Neural cell (in vitro differentiated cells): ENCODE measurements at regions not wholly inside any gene's neighbourhood (a gene's known extent, or its start where the extent isn't known, plus 50 kb on each side); places are given as distances from the start of the nearest gene placed in this dataset.
A peak's percentile ranks its signal among the peaks of the same experiment; 100 is the strongest.
"Not testable (repeated sequence)": the region's sequence is repeated elsewhere in the genome, so short reads cannot be mapped to it uniquely, and the experiment has no call there.

Experiments used
- H2AFZ ChIP-seq: fragments of 200-600, 300-800 bp; sonication (generic), shearing (Covaris generic); 2 replicates; pipeline ENCODE4 v1.6.0; 2014; ENCODE audit warnings: low read depth, mild to moderate bottlenecking, antibody characterized with exemption, low read length, moderate library complexity
- H3F3A ChIP-seq: fragments of 200-600 bp; shearing (Covaris generic); 2 replicates; pipeline ENCODE4 v1.6.1; 2016; ENCODE audit warnings: mild to moderate bottlenecking, moderate library complexity, mixed read lengths, antibody characterized with exemption, low read length; ENCODE audit not compliant: insufficient read depth, poor library complexity, severe bottlenecking
- H3K27ac ChIP-seq: fragments of 200-600, 300-800 bp; sonication (generic), shearing (Covaris generic); 2 replicates; pipeline ENCODE4 v1.5.1; 2014; ENCODE audit warnings: mild to moderate bottlenecking, low read length, moderate library complexity
- H3K27me3 ChIP-seq: fragments of 300-800, 200-600 bp; sonication (generic), shearing (Covaris generic); 2 replicates; pipeline ENCODE4 v1.6.0; 2014; ENCODE audit warnings: mild to moderate bottlenecking, low read depth, low read length, moderate library complexity; ENCODE audit not compliant: insufficient read depth
- H3K36me3 ChIP-seq: fragments of 300-800, 200-600 bp; sonication (generic), shearing (Covaris generic); 2 replicates; pipeline ENCODE4 v1.5.1; 2014; ENCODE audit warnings: mild to moderate bottlenecking, antibody characterized with exemption, low read length, moderate library complexity; ENCODE audit not compliant: insufficient read depth
- H3K4me2 ChIP-seq: fragments of 300-800, 200-600 bp; sonication (generic), shearing (Covaris generic); 2 replicates; pipeline ENCODE4 v1.6.0; 2014; ENCODE audit warnings: mild to moderate bottlenecking, low read length
- H3K4me3 ChIP-seq: fragments of 300-800, 200-600 bp; sonication (generic), shearing (Covaris generic); 2 replicates; pipeline ENCODE4 v1.5.1; 2014; ENCODE audit warnings: mild to moderate bottlenecking, low read length, moderate library complexity
- H3K79me2 ChIP-seq: fragments of 200-600 bp; shearing (Covaris generic); replicated peaks from 2 replicates; pipeline ENCODE4 v1.6.0; 2014; ENCODE audit warnings: mild to moderate bottlenecking, low read length, moderate library complexity; ENCODE audit not compliant: insufficient read depth
- H3K9ac ChIP-seq: fragments of 300-800, 200-600 bp; sonication (generic), shearing (Covaris generic); 2 replicates; pipeline ENCODE4 v1.6.1; 2016; ENCODE audit warnings: mild to moderate bottlenecking, low read length, mixed read lengths
- H3K9me2 ChIP-seq: fragments of 200-600 bp; shearing (Covaris generic); 2 replicates; pipeline ENCODE4 v1.6.1; 2016; ENCODE audit warnings: mild to moderate bottlenecking, low read length, mixed read lengths; ENCODE audit not compliant: insufficient read depth
- H3K9me3 ChIP-seq: fragments of 200-600, 300-800 bp; sonication (generic), shearing (Covaris generic); 2 replicates; pipeline ENCODE4 v1.6.1; 2016; ENCODE audit warnings: mild to moderate bottlenecking, mixed run types, low read length, moderate library complexity, mixed read lengths
- H4K20me1 ChIP-seq: fragments of 200-600 bp; shearing (Covaris generic); 2 replicates; pipeline ENCODE4 v1.6.1; 2016; ENCODE audit warnings: mild to moderate bottlenecking, mixed run types; ENCODE audit not compliant: insufficient read depth
- EP300 ChIP-seq: fragments of 450-650 bp; conservative IDR thresholded peaks from 2 replicates; pipeline ENCODE4 v1.6.1; 2014; ENCODE audit warnings: antibody characterized with exemption, mild to moderate bottlenecking, moderate library complexity; ENCODE audit not compliant: poor library complexity, severe bottlenecking
- EZH2 ChIP-seq: fragments of 200-600, 300-800 bp; shearing (Covaris generic), sonication (generic); IDR thresholded peaks from 2 replicates; pipeline ENCODE4 v1.6.1; 2014; ENCODE audit warnings: antibody characterized with exemption, low read length, borderline replicate concordance, mild to moderate bottlenecking; ENCODE audit not compliant: insufficient read depth, poor library complexity, severe bottlenecking
- MXI1 ChIP-seq: fragments of 450-650 bp; conservative IDR thresholded peaks from 2 replicates; pipeline ENCODE4 v1.6.1; 2014; ENCODE audit warnings: antibody characterized with exemption, mild to moderate bottlenecking; ENCODE audit not compliant: poor library complexity, severe bottlenecking
- POLR2AphosphoS5 ChIP-seq: IDR thresholded peaks from 2 replicates; pipeline ENCODE4 v1.6.1; 2012
- RAD21 ChIP-seq: fragments of 450-650 bp; conservative IDR thresholded peaks from 2 replicates; pipeline ENCODE4 v1.6.1; 2014; ENCODE audit warnings: antibody characterized with exemption, mild to moderate bottlenecking, moderate library complexity
- SMC3 ChIP-seq: fragments of 450-650 bp; conservative IDR thresholded peaks from 2 replicates; pipeline ENCODE4 v1.6.1; 2014; ENCODE audit warnings: antibody characterized with exemption, mild to moderate bottlenecking, moderate library complexity; ENCODE audit not compliant: poor library complexity
- TAF1 ChIP-seq: IDR thresholded peaks from 2 replicates; pipeline ENCODE4 v1.6.1; 2012; ENCODE audit warnings: low read depth
- TF ChIP-seq, protein P1 (sequence below): IDR thresholded peaks from 2 replicates; pipeline ENCODE4 v1.6.1; 2012; ENCODE audit warnings: borderline replicate concordance
- TF ChIP-seq, protein P2 (sequence below): fragments of 450-650 bp; IDR thresholded peaks from 2 replicates; pipeline ENCODE4 v1.5.1; 2014; ENCODE audit warnings: antibody characterized with exemption, mild to moderate bottlenecking, moderate library complexity; ENCODE audit not compliant: poor library complexity, severe bottlenecking

DNA sequence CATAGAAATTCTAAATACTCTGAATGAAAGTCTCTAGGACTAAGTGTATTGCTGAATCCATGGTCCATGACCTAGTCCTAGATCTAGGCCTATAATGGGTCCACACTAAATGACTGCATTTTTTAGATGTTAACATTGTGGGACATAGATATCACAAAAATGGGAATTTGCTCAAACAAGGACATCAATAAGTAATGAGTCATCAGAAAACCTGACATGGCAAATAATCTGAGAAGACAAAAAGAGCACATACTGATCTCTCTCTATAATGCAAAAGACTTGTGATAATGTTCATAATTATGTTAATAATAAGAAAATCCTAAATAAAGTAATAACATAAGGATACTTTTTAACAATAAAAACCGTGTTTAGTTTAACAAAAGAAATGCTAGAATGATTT is 1168.4 kb downstream of the FSCB start:
- Histone ChIP-seq H3K27ac (no peak overlapping the region), H2AFZ (no peak overlapping the region), H3K79me2 (no peaks in the 10 kb centered on the region), H3K9ac (no peak overlapping the region), H4K20me1 (no peaks in the 10 kb centered on the region), H3K27me3 (no peaks in the 10 kb centered on the region), H3K4me3 (no peak overlapping the region), H3K4me2 (no peak overlapping the region), H3K9me3 (no peaks in the 10 kb centered on the region), H3K9me2 (no peaks in the 10 kb centered on the region), H3F3A (peaks cover 6% of the 10 kb centered on the region), H3K36me3 (no peaks in the 10 kb centered on the region)
- TF ChIP-seq SMC3 (no peak), EP300 (no peak), RAD21 (no peak), POLR2AphosphoS5 (no peak), EZH2 (no peak), MXI1 (no peak), TAF1 (no peak)
- TF ChIP-seq, protein P1, sequence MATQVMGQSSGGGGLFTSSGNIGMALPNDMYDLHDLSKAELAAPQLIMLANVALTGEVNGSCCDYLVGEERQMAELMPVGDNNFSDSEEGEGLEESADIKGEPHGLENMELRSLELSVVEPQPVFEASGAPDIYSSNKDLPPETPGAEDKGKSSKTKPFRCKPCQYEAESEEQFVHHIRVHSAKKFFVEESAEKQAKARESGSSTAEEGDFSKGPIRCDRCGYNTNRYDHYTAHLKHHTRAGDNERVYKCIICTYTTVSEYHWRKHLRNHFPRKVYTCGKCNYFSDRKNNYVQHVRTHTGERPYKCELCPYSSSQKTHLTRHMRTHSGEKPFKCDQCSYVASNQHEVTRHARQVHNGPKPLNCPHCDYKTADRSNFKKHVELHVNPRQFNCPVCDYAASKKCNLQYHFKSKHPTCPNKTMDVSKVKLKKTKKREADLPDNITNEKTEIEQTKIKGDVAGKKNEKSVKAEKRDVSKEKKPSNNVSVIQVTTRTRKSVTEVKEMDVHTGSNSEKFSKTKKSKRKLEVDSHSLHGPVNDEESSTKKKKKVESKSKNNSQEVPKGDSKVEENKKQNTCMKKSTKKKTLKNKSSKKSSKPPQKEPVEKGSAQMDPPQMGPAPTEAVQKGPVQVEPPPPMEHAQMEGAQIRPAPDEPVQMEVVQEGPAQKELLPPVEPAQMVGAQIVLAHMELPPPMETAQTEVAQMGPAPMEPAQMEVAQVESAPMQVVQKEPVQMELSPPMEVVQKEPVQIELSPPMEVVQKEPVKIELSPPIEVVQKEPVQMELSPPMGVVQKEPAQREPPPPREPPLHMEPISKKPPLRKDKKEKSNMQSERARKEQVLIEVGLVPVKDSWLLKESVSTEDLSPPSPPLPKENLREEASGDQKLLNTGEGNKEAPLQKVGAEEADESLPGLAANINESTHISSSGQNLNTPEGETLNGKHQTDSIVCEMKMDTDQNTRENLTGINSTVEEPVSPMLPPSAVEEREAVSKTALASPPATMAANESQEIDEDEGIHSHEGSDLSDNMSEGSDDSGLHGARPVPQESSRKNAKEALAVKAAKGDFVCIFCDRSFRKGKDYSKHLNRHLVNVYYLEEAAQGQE, result no peak
- TF ChIP-seq, protein P2, sequence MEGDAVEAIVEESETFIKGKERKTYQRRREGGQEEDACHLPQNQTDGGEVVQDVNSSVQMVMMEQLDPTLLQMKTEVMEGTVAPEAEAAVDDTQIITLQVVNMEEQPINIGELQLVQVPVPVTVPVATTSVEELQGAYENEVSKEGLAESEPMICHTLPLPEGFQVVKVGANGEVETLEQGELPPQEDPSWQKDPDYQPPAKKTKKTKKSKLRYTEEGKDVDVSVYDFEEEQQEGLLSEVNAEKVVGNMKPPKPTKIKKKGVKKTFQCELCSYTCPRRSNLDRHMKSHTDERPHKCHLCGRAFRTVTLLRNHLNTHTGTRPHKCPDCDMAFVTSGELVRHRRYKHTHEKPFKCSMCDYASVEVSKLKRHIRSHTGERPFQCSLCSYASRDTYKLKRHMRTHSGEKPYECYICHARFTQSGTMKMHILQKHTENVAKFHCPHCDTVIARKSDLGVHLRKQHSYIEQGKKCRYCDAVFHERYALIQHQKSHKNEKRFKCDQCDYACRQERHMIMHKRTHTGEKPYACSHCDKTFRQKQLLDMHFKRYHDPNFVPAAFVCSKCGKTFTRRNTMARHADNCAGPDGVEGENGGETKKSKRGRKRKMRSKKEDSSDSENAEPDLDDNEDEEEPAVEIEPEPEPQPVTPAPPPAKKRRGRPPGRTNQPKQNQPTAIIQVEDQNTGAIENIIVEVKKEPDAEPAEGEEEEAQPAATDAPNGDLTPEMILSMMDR, result no peak

DNA sequence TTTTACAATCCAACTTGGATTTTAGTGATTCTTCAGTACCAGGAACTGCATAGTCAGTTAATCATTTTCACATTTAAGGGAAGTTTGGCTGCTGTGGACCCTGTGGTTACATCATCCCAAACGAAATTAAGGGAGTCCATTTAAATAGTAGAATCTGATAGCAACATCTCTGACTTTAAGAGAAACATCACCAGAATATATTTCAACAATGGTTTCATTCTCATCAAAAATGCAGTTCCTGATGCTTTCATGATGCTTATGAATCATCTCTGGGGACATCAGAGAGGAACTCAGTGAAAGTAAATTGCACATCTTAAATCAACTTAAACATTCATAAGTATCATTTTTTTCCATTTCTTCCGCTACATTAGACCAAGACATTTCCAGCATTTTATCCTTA is 1170.7 kb downstream of the FSCB start:
- Histone ChIP-seq H3K9me2 (no peaks in the 10 kb centered on the region), H3K9ac (no peak overlapping the region), H3K27me3 (no peaks in the 10 kb centered on the region), H3K36me3 (no peaks in the 10 kb centered on the region), H3K27ac (peak overlapping the region; percentile 30), H4K20me1 (no peaks in the 10 kb centered on the region), H3K9me3 (no peaks in the 10 kb centered on the region), H3K79me2 (no peaks in the 10 kb centered on the region), H2AFZ (no peak overlapping the region), H3F3A (peaks cover 6% of the 10 kb centered on the region), H3K4me2 (no peak overlapping the region), H3K4me3 (peak overlapping the region; percentile 14)
- TF ChIP-seq, protein P1, result no peak
- TF ChIP-seq POLR2AphosphoS5 (no peak), EZH2 (no peak), TAF1 (no peak), EP300 (no peak), SMC3 (no peak)

DNA sequence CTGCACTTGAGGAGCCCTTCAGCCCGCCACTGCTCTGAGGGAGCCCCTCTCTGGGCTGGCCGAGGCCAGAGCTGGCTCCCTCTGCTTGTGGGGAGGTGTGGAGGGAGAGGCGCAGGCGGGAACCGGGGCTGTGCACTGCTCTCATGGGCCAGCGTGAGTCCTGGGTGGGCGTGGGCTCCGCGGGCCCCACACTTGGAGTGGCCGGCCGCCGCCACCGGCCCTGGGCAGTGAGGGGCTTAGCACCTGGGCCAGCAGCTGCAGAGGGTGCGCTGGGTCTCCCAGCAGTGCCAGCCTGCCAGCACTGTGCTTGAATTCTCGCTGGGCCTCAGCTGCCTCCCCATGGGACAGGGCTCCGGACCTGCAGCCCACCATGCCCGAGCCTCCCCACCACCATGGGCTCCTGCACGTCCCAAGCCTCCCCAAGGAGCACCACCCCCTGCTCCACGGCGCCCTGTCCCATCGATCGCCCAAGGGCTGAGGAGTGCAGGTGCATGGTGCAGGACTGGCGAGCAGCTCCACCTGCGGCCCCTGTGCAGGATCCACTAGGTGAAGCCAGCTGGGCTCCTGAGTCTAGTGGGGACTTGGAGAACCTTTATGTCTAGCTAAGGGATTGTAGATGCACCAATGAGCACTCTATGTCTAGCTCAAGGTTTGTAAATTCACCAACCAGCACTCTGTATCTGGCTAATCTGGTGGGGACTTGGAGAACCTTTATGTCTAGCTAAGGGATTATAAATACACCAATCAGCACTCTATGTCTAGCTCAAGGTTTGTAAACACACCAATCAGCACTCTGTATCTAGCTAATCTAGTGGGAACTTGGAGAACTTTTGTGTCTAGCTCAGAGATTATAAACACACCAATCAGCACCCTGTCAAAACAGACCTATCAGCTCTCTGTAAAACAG is 1180.3 kb downstream of the FSCB start:
- H3K27me3 ChIP-seq, H3F3A ChIP-seq, H3K79me2 ChIP-seq, H4K20me1 ChIP-seq, H3K27ac ChIP-seq, H3K4me3 ChIP-seq, H3K9me2 ChIP-seq, H3K36me3 ChIP-seq, H3K9ac ChIP-seq, H2AFZ ChIP-seq, H3K9me3 ChIP-seq, H3K4me2 ChIP-seq: not testable (repeated sequence)
